ENCODE measurements at regions not wholly inside any gene's neighbourhood (a gene's known extent, or its start where the extent isn't known, plus 50 kb on each side); places are given as distances from the start of the nearest gene placed in this dataset.
"Not testable (repeated sequence)": the region's sequence is repeated elsewhere in the genome, so short reads cannot be mapped to it uniquely, and the experiment has no call there.

- TF ChIP-seq CTCF (IDR thresholded peaks at IDR 0.05); SMC3 (IDR thresholded peaks at IDR 0.05); CHD2 (IDR thresholded peaks at IDR 0.05; ENCODE audit: low read length, partially characterized antibody); ZSCAN20 (CRISPR knock-in tag; IDR thresholded peaks at IDR 0.05); BHLHE40 (IDR thresholded peaks at IDR 0.05; ENCODE audit: low read depth, low read length); MAX (IDR thresholded peaks at IDR 0.05); POLR2A (IDR thresholded peaks at IDR 0.05; ENCODE audit: low read length); MAZ (IDR thresholded peaks at IDR 0.05; ENCODE audit: borderline replicate concordance, low read depth, low read length); REST (IDR thresholded peaks at IDR 0.05); USF2 (IDR thresholded peaks at IDR 0.05); POLR2AphosphoS2 (conservative IDR thresholded peaks at IDR 0.05; ENCODE audit: low read length); CEBPB (IDR thresholded peaks at IDR 0.05); RFX5 (IDR thresholded peaks at IDR 0.05); RARB (CRISPR knock-in tag; IDR thresholded peaks at IDR 0.05): not testable (repeated sequence)
Observed at GRCh38 chr5:154636271-154636670, 118.9 kb upstream of the LARP1 start.

All from A549 (cell line).